ENCODE measurements at regions not wholly inside any gene's neighbourhood (a gene's known extent, or its start where the extent isn't known, plus 50 kb on each side); places are given as distances from the start of the nearest gene placed in this dataset.

- H3K14ac ChIP-seq (ENCODE audit: insufficient read length) = no peak overlapping the region
- no peak overlapping the region for H2AK5ac ChIP-seq (ENCODE audit: low read depth, low read length)
- H2BK12ac ChIP-seq (ENCODE audit: low read depth, low read length) = no peak overlapping the region
- no peak overlapping the region for H2BK5ac ChIP-seq (ENCODE audit: low read depth, low read length)
- no peaks in the 10 kb centered on the region for H3K36me3 ChIP-seq (ENCODE audit: control insufficient read depth in 2 of 4, insufficient read depth in 4 of 4, low read length in 3 of 4)
- H2AFZ ChIP-seq (ENCODE audit: low read length) = no peak overlapping the region
- ChIA-PET POLR2A (ENCODE audit: partially characterized antibody) (interaction anchor here (0.6 kb wide), 1 partner anchor 121 kb away, joined by 6 read pairs; no protein-coding TSS in a partner anchor), CTCF (ENCODE audit: partially characterized antibody) (interaction anchor here (0.6 to 1.4 kb wide), 5 partner anchors 11 to 537 kb away, joined by 3 to 4 read pairs (median 3); no protein-coding TSS in a partner anchor)
- H4K91ac ChIP-seq (replicated peaks; ENCODE audit: insufficient read length, low read length) = no peak overlapping the region
- H2BK15ac ChIP-seq (ENCODE audit: low read length) = no peak overlapping the region
- H3K79me1 ChIP-seq (ENCODE audit: low read depth, low read length) = no peaks in the 10 kb centered on the region
- H3K9ac ChIP-seq (replicated peaks in 1 of 4; ENCODE audit: extremely low read depth in 1 of 4, low read depth in 3 of 4, low read length in 3 of 4) = no peak overlapping the region
- no peak overlapping the region for H3K18ac ChIP-seq (ENCODE audit: extremely low read depth, low read length)
- no peak overlapping the region for H2BK120ac ChIP-seq (replicated peaks; ENCODE audit: low read depth, low read length)
- no peak overlapping the region for H3K23ac ChIP-seq (ENCODE audit: insufficient read length)
- H4K5ac ChIP-seq (ENCODE audit: insufficient read length, low read depth, low read length) = no peak overlapping the region
- no peak overlapping the region for H3K4me2 ChIP-seq (ENCODE audit: insufficient read depth in 1 of 2, low read depth in 2 of 2, low read length in 2 of 2)
- FAIRE-seq (no peak), DNase-seq (ENCODE audit: low read depth in 1 of 2, low spot score in 2 of 2) (no peak)
- H3K27me3 ChIP-seq (replicated peaks in 1 of 4; ENCODE audit: control insufficient read depth in 3 of 4, extremely low read depth in 1 of 4, insufficient read depth in 3 of 4, low read length in 3 of 4) = no peaks in the 10 kb centered on the region
- no peak overlapping the region for H3K27ac ChIP-seq (ENCODE audit: low read depth, low read length)
- H2BK20ac ChIP-seq (ENCODE audit: low read length) = no peak overlapping the region
- no peaks in the 10 kb centered on the region for H3K79me2 ChIP-seq (ENCODE audit: control insufficient read depth in 1 of 2, insufficient read depth in 2 of 2, low read length in 2 of 2)
- no peak overlapping the region for H3K4me3 ChIP-seq (ENCODE audit: extremely low read depth in 1 of 4, insufficient read depth in 2 of 4, low read depth in 3 of 4, low read length in 4 of 4)
- no peaks in the 10 kb centered on the region for H3K9me3 ChIP-seq (ENCODE audit: insufficient read depth in 2 of 2, low read depth in 1 of 2, low read length in 1 of 2)
- 91% methylated on average over 13 of the region's 13 CpGs; no CpG with 5 or more reads in 1 of the 2 experiments for whole genome bisulfite sequencing, 2 experiments (ENCODE audit: extremely low coverage in 1 of 2, insufficient coverage in 1 of 2, insufficient read length in 1 of 2, insufficient replicate concordance in 2 of 2, low coverage in 1 of 2, low lambda C conversion rate in 2 of 2, missing lambda C conversion rate in 1 of 2)
- H3K4ac ChIP-seq (replicated peaks; ENCODE audit: insufficient read length, low read depth, low read length) = no peak overlapping the region
- no peak overlapping the region for H4K8ac ChIP-seq (ENCODE audit: extremely low read depth, insufficient read depth, low read length)
- H3K56ac ChIP-seq (replicated peaks; ENCODE audit: insufficient read length, low read depth, low read length) = no peak overlapping the region
- no peaks in the 10 kb centered on the region for H4K20me1 ChIP-seq (replicated peaks in 1 of 2; ENCODE audit: control insufficient read depth in 1 of 2, insufficient read depth in 2 of 2, low read length in 2 of 2)
- H3K23me2 ChIP-seq (ENCODE audit: low read depth, low read length) = no peaks in the 10 kb centered on the region
- no peaks in the 10 kb centered on the region for H3K4me1 ChIP-seq (replicated peaks in 1 of 4; ENCODE audit: control insufficient read depth in 3 of 4, insufficient read depth in 4 of 4, low read length in 3 of 4)
- TF ChIP-seq TAF7 (optimal IDR thresholded peaks at IDR 0.05; ENCODE audit: borderline replicate concordance, low read depth, low read length) (no peak), RNF2 (IDR thresholded peaks at IDR 0.05; ENCODE audit: borderline replicate concordance, low read depth, low read length, missing control alignments, poor library complexity, severe bottlenecking) (no peak), NRF1 (IDR thresholded peaks at IDR 0.05; ENCODE audit: low read depth, low read length) (no peak), MAX (IDR thresholded peaks at IDR 0.05) (no peak), PHF8 (conservative IDR thresholded peaks at IDR 0.05; ENCODE audit: low read depth, low read length) (no peak), HDAC2 (IDR thresholded peaks at IDR 0.05; ENCODE audit: borderline replicate concordance in 1 of 2, low read depth in 2 of 2, low read length in 2 of 2) (no peak), KDM1A (IDR thresholded peaks at IDR 0.05; ENCODE audit: borderline replicate concordance, low read length) (no peak), GABPA (IDR thresholded peaks at IDR 0.05; ENCODE audit: borderline replicate concordance, insufficient read depth, low read length) (no peak), SIN3A (conservative IDR thresholded peaks at IDR 0.05 in 1 of 2, IDR thresholded peaks at IDR 0.05 in 1 of 2; ENCODE audit: low read depth in 1 of 2, low read length in 2 of 2) (no peak)
Observed at GRCh38 chr4:24190761-24191695, 301.2 kb upstream of the PPARGC1A start.
